GM19324 (cell line): ENCODE measurements at regions not wholly inside any gene's neighbourhood (a gene's known extent, or its start where the extent isn't known, plus 50 kb on each side); places are given as distances from the start of the nearest gene placed in this dataset.

Source experiments
- ATAC-seq: cut with Tn5 transposase; IDR thresholded peaks from one replicate; pipeline ENCODE4 v1.9.1; 2021; ENCODE audit warnings: mild to moderate bottlenecking, moderate library complexity; ENCODE audit not compliant: unreplicated experiment, low FRiP score

- ATAC-seq = no peak
These were observed 81.1 kb downstream of the TNFSF18 start for GRCh38 chr1:172969611-172970010.

DNA sequence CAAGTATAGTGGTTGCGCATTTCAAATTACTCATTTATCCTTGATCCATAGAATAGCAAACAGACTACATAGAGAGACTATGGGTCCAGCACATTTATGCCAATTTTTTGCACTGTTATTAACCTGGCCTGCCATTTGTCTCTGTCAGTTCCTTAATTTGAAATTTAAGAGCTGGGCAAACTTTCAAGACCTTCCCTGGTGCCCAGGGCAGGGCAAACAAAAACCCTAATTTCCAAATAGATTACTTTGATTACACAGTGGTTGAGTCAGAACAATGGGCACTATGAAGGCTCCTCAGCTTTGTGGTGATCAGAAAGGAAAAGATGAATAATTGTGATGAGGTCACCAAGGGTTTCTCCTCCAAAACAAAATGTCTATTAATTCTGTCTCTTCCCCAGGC, 80.6 kb downstream of the TNFSF18 start:
- no peak for ATAC-seq

- ATAC-seq = no peak
These were observed 79.5 kb downstream of the TNFSF18 start for GRCh38 chr1:172971241-172971640.

GRCh38 chr1:172972258-172972657, 78.5 kb downstream of the TNFSF18 start:
- no peak for ATAC-seq

DNA sequence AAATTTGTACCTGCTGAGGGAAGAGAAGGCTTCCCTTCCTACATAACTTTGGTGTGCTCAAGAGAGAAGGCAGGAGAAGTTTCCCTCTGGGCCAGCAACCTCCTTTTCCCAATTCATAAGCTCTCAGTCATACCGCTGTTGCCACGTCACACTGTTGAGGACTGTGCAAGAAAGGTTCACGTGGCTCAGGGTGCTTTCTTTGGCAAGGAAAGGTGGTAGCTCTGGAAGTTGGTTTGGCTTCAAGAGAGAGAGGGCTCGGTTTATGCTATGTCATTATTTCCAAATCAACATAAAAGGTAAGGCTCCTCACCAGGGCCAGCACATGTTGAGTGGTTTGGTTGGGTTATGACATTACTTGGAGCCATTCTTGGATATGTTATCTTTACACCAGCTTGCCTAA, 77.3 kb downstream of the TNFSF18 start:
- no peak for ATAC-seq

DNA sequence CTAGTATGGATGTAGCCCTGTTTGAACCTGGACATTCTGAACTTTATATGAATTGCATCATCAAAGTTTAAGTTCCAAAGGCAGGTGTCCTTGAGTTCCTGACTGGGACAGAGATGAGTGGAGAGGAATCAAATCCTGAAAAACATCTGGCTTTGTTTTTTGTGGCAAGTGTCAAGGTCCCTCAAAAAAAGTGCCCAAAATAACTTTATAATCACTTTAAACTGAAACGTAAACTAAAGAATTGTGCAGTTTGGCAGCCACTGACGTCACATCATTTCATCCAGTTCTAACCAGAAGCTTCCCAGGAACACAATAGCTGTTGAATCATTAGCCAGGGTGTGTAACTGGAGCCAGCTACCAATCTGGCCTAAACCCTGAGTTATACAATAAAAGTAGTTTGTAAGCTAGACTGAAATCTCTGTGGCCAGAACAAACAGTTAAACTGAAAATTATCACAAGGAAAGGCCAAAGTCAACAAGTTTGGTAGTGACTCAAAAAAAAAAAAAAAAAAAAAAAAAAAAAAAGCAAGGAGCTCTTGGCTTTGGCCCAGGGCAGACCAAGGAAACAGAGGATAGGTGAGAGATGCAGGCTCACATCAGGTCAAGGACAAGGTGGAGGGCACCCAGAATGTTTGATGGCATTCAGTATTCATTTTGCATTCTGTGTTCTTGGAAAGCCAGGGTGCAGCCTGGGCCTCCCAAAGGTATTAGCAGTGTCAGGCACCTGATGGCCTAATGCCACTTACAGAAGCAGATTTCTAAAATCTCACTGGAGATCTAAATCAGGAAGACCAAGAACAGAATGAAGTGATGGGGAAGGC, 74.3 kb downstream of the TNFSF18 start:
- no peak for ATAC-seq

DNA sequence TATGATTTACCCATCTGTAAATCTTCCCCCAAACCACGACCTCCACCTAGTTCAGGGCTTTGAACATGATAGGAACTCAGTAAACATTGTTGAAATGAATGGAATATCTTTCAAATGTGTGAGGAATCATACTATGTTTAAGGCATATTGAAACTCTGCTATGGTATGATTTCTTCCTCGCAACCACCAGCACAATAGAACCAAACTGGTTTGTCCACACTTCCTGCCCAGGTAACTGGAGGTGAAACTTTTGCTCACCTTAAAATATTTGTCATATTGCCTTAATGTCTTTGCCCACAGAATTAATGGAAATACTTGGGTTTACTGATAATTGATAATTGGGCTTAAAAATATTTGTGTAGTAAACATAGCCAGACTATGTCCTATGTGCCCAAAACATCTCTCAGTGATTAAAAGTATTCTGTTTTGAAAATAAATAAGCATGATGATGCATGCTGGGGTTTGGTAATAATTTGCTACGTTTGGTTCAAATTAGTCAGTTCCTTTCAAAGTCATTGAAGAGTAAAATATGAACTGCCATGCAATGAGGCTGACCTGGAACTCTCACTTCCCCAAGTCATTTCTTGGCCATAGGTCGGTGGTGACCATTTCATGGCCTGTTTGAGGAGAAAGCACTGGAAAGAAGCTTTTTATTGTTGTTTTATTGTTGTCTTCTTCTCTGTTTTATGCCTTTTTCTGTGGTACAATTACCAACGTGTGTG, 73.3 kb downstream of the TNFSF18 start:
- no peak for ATAC-seq

DNA sequence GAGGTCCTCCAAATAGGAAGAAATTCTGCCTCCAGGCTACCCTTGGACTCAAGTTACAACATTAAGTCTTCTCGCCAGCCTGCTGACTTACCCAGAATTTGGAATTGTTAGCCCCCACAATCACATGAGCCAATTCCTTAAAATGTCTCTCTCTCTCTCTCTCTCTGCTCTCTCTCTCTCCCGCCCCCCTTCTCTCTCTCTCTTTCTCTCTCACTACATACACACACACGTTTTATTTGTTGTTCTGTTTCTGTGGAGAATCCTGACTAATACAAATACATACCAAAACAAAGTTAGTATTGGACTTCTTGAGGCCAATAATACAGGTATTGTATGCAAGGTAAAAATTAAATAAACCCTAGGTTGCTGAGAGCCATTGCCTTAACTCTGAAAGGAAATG, 72.1 kb downstream of the TNFSF18 start:
- no peak for ATAC-seq

DNA sequence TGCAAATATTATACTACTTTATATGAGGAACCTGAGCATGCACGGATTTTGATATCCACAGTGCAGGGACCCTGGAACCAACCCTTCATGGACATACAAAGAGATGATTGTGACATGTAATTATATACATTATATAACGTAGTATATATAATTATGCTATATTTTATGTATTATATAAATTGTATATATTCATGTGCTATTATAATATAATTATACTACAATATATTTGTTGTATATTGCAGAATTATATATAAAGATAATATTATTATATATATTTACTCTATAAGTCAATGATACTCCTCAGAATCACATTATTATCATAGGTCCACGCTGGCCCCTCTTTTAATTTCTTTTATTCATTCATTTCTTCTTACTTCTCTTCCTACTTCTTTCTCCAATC, 70.9 kb downstream of the TNFSF18 start:
- ATAC-seq = no peak

DNA sequence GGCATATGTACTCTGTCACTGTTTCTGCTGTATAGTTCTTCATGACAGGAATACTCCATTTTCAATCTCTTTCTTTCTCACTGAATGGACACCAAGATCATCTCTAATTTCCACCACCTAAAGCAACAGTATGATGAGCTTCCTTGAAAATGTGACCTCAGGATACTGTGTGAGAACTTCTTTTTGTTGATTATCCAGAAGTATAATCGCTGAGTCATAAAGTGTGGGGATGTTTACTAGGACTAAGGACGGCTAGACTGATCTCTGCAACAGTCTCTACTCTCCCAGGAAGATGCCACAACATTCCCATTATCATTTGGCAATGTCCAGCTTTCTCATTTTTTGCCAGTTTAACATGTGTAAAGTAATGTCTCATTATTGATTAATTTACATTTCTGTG, 70.3 kb downstream of the TNFSF18 start:
- no peak for ATAC-seq

- no peak for ATAC-seq
These were observed 69.8 kb downstream of the TNFSF18 start for GRCh38 chr1:172980971-172981370.
